ENCODE measurements at regions not wholly inside any gene's neighbourhood (a gene's known extent, or its start where the extent isn't known, plus 50 kb on each side); places are given as distances from the start of the nearest gene placed in this dataset.

GRCh38 chr16:85245307-85246172 lies 133.3 kb upstream of the CIBAR2 start:
- peak; percentile 80 for ATAC-seq (ENCODE audit: poor library complexity)
- DNase-seq: peak; percentile 69
- intact Hi-C loops (cut with DNase I): loop anchor here (5.0 kb wide), 1 partner anchor 128 kb away; no protein-coding TSS in a partner anchor

GRCh38 chr16:85246473-85246872 lies 134.2 kb upstream of the CIBAR2 start:
- no peak for ATAC-seq (ENCODE audit: poor library complexity)
- intact Hi-C loops (cut with DNase I): loop anchor here (5.0 kb wide), 1 partner anchor 129 kb away; no protein-coding TSS in a partner anchor

DNA sequence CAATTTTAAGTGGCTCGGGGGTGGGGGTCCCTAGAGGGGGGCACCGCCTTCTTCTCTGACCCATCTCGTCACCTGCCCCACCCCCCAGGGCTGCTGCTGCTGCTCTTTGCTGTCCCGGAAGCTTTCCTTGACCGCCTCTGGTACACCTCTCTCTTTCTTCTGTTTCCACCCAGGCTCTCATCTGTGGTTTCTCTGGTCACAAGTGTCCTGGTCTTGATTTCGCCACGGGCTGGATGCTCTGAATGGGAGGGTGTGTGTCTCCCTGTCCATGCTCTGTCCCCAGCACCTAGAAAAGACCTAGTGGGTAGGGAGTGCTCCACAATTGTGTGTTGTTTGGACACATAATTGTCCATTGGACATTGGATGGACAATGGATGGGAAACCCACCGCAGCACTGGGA lies 134.7 kb upstream of the CIBAR2 start:
- intact Hi-C loops (cut with DNase I): loop anchor here (5.0 kb wide), 1 partner anchor 130 kb away; no protein-coding TSS in a partner anchor

More at GRCh38 chr16:85246473-85246872, 134.2 kb upstream of the CIBAR2 start:
- DNase-seq: no peak

DNA sequence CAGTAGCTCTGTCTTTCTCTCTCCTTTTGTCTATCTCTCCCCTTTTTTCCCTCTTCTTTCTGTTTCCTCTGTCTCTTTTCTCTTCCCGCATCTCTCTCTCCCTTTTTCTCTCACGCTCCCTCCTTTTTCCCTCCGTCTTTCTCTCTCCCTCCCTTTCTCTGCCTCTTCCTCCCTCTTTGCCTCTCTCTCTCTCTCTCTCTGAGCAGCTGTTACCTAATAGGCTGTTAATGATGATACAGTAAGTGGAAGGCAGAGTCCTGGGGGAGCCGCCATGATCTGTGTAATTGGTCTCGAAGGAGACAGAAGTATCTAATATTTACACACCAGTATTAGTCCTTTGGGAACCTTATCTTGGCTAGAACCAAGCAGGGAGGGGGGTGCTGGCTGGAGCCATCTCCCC lies 136.1 kb upstream of the CIBAR2 start:
- DNase-seq (no peak), ATAC-seq (ENCODE audit: poor library complexity) (no peak)
- intact Hi-C loops (cut with DNase I): loop anchor here (5.0 kb wide), 1 partner anchor 131 kb away; no protein-coding TSS in a partner anchor

More for the DNA sequence above, 134.7 kb upstream of the CIBAR2 start:
- DNase-seq (no peak), ATAC-seq (ENCODE audit: poor library complexity) (no peak)

DNA sequence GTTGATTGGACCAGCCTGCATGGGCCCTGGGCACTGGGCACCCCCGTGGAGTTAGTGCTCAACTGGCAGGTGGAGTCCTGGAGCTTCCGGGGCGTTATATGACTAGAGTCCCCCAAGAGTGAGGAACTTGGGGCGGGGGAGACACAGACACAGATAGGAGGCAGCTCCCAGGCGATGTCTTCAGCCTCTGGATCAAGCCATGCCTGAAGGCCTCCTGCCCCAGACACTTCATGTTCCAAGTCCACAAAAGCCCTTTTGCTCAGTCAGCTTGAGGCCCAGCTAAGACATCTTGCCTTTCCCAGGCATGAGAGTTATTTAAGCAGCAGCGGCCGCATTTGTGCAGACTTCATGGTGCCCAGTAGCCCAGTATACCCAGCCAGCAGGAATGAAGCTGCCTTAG lies 136.6 kb upstream of the CIBAR2 start:
- DNase-seq (no peak), ATAC-seq (ENCODE audit: poor library complexity) (no peak)
- intact Hi-C loops (cut with DNase I): loop anchor here (5.0 kb wide), 1 partner anchor 132 kb away; no protein-coding TSS in a partner anchor

GRCh38 chr16:85249418-85250146 lies 137.3 kb upstream of the CIBAR2 start:
- DNase-seq (no peak), ATAC-seq (ENCODE audit: poor library complexity) (peak; percentile 30)
- intact Hi-C loops (cut with DNase I): loop anchor here (5.0 kb wide), 1 partner anchor 132 kb away; no protein-coding TSS in a partner anchor

DNA sequence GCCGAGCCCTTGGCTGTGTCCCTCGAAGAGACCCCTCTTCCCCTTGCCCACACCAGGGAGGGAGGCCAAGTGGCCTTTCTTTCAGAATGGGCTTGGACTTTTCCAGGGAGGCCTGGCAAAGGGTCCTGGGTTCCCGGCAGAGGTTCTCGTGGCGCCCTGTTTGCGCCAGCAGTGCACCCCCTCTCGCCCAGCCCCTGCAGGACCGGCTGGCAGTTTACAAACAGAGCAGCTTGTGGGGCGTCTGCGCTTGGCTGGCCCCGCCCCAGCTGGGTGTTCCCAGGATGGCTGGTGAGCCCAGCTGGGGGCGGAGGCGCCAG lies 137.8 kb upstream of the CIBAR2 start:
- DNase-seq (no peak), ATAC-seq (ENCODE audit: poor library complexity) (no peak)
- intact Hi-C loops (cut with DNase I): no loop called here

- intact Hi-C loops (cut with DNase I): no loop called here
- DNase-seq: no peak
- no peak for ATAC-seq (ENCODE audit: poor library complexity)
Measured at GRCh38 chr16:85250609-85251223, 138.4 kb upstream of the CIBAR2 start.

DNA sequence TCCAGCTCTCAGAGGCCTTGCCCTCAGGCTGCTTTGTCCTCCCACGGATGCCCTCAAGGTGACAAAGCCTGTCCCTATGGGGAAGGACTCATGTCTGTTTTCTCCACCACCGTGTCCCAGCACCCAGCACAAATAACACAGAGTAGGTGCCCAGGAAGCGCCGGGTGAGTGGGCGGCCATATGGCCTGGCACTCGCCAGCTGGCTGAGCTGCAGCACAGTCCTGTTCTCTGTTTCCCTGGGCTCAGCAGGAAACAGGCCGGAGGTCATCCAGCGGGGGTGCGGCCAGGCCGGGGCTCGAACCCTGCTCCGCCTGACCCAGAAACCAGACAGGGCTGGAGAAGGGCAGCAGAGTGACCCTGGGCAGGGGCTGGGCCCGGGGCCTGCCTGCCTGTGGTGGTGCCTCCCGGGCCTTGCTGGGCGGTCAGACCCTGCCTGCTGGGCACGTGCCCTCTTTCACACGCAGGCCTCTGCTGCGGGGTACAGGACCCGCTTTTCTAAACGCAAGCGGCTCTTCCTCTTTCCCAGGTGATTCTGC lies 139.0 kb upstream of the CIBAR2 start:
- intact Hi-C loops (cut with DNase I): no loop called here
- DNase-seq (no peak), ATAC-seq (ENCODE audit: poor library complexity) (no peak)

- ATAC-seq (ENCODE audit: poor library complexity) (no peak), DNase-seq (no peak)
- intact Hi-C loops (cut with DNase I): no loop called here
Measured at GRCh38 chr16:85252014-85252413, 139.7 kb upstream of the CIBAR2 start.

DNA sequence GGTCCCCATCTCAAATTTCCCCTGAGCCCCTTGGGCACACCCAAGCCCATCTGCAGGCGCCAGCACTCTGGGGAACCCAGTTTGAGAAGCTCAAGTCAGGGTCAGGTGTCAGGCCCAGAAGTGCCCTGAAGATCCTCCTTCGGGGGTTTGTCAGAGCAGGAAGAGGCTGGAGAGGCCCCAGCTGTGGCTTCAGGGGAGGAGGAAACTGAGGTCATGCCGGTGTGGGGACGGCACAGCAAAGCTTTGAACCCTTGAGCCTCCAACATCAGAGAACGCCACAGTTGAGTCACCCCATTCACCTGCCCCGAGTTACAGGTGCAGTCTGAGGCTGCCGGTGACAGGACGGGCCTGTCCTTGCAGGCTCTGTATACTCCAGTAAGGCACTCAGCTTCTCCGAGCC lies 140.2 kb upstream of the CIBAR2 start:
- DNase-seq: no peak
- ATAC-seq (ENCODE audit: poor library complexity): no peak
- intact Hi-C loops (cut with DNase I): no loop called here

GRCh38 chr16:85253084-85253941 lies 141.0 kb upstream of the CIBAR2 start:
- DNase-seq: peak; percentile 72
- intact Hi-C loops (cut with DNase I): no loop called here
- peak; percentile 76 for ATAC-seq (ENCODE audit: poor library complexity)

- DNase-seq (no peak), ATAC-seq (ENCODE audit: poor library complexity) (no peak)
- intact Hi-C loops (cut with DNase I): no loop called here
Measured at GRCh38 chr16:85254051-85254450, 141.8 kb upstream of the CIBAR2 start.

- intact Hi-C loops (cut with DNase I): no loop called here
- no peak for DNase-seq
- ATAC-seq (ENCODE audit: poor library complexity): no peak
Measured at GRCh38 chr16:85254921-85255320, 142.6 kb upstream of the CIBAR2 start.

GRCh38 chr16:85255777-85256176 lies 143.5 kb upstream of the CIBAR2 start:
- DNase-seq: no peak
- intact Hi-C loops (cut with DNase I): no loop called here
- ATAC-seq (ENCODE audit: poor library complexity): no peak

DNA sequence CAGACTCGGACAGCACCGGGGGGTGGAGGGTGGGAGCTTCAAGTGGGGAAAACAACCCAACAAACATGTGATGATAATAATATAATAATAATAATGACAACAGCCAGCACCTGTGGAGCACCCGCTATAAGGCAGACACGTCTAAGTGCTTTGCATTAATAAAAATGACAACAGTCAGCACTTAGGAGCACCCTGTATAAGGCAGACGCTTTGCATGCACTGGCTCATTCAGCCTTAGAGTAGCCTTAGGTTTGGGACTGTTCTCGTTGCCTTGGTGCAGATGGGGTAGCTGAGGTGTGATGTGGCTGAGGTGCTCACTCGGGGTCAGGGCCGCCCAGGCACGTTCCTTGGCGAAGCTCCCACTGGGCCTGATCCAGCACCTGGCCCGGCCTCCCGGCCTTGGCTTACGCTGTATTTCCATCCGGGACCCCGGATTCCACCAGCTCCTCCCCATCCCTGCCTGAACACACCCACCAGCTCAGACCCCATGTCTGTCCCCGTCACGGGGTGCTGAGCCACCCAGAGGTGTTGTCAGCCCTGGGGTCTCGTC lies 144.0 kb upstream of the CIBAR2 start:
- intact Hi-C loops (cut with DNase I): no loop called here

DNA sequence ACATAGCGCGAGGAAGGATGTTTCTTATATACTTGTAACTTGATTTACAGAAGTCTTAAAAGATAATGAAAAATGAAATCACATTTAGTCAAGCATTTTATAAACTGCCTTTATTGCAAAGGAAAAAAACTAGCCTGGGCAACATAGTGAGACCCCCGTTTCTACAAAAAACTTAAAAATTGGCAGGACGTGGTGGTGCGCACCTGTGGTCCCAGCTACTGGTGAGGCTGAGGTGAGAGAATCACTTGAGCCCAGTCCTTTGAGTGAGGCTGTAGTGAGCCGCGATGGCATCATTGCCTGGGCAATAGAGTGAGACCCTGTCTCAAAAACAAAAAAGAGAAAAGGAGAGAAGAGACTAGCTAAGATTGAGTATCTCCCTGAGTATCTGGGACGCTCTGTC lies 145.2 kb upstream of the CIBAR2 start:
- intact Hi-C loops (cut with DNase I): no loop called here
- ATAC-seq (ENCODE audit: poor library complexity) (no peak), DNase-seq (no peak)

More for the DNA sequence above, 144.0 kb upstream of the CIBAR2 start:
- no peak for ATAC-seq (ENCODE audit: poor library complexity)
- DNase-seq: peak; percentile 41

GRCh38 chr16:85258166-85258565 lies 145.9 kb upstream of the CIBAR2 start:
- intact Hi-C loops (cut with DNase I): no loop called here
- DNase-seq (no peak), ATAC-seq (ENCODE audit: poor library complexity) (no peak)
